ENCODE measurements at regions not wholly inside any gene's neighbourhood (a gene's known extent, or its start where the extent isn't known, plus 50 kb on each side); places are given as distances from the start of the nearest gene placed in this dataset.

- no peaks in the 10 kb centered on the region for H3K36me3 ChIP-seq
- H3K27ac ChIP-seq: no peak overlapping the region
- ATAC-seq (no peak), DNase-seq (no peak)
- no peak for TF ChIP-seq POLR2A (IDR thresholded peaks at IDR 0.05)
- TF ChIP-seq, protein P1, sequence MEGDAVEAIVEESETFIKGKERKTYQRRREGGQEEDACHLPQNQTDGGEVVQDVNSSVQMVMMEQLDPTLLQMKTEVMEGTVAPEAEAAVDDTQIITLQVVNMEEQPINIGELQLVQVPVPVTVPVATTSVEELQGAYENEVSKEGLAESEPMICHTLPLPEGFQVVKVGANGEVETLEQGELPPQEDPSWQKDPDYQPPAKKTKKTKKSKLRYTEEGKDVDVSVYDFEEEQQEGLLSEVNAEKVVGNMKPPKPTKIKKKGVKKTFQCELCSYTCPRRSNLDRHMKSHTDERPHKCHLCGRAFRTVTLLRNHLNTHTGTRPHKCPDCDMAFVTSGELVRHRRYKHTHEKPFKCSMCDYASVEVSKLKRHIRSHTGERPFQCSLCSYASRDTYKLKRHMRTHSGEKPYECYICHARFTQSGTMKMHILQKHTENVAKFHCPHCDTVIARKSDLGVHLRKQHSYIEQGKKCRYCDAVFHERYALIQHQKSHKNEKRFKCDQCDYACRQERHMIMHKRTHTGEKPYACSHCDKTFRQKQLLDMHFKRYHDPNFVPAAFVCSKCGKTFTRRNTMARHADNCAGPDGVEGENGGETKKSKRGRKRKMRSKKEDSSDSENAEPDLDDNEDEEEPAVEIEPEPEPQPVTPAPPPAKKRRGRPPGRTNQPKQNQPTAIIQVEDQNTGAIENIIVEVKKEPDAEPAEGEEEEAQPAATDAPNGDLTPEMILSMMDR (IDR thresholded peaks at IDR 0.05): no peak
- intact Hi-C loops (cut with DNase I): no loop called here
- WGBS (ENCODE audit: insufficient coverage, low coverage, low lambda C conversion rate, missing lambda C conversion rate): 37% methylated on average over 3 of the region's 4 CpGs
- no peaks in the 10 kb centered on the region for H3K4me1 ChIP-seq
- H3K27me3 ChIP-seq: no peaks in the 10 kb centered on the region
- no peak overlapping the region for H3K4me3 ChIP-seq
- no peaks in the 10 kb centered on the region for H3K9me3 ChIP-seq
Observed at GRCh38 chr13:107854880-107855279, 360.5 kb downstream of the LIG4 start.

DNA sequence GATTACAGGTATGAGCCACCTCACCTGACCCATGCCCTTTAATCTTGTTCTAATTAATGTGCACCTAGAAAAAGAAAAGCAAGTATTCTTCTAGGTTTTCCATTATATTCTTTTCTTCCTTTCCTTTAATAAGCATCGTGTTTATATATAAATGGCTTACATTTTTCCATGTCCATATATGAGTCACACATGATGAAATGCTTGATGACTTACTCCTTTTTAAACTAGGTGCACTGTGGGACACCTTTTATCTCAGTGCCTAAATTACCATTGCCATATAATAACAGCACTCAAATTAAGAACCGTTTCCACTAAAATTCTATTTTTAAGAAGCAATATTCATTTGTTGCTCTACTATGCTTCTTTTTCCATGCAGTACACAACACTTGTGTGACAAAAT, 363.3 kb downstream of the LIG4 start:
- H3K36me3 ChIP-seq: no peaks in the 10 kb centered on the region
- H3K4me1 ChIP-seq: no peaks in the 10 kb centered on the region
- no peak for TF ChIP-seq POLR2A (IDR thresholded peaks at IDR 0.05)
- TF ChIP-seq, protein P1 (IDR thresholded peaks at IDR 0.05): no peak
- WGBS (ENCODE audit: insufficient coverage, low coverage, low lambda C conversion rate, missing lambda C conversion rate): 57% methylated on average over 2 of the region's 2 CpGs
- DNase-seq (no peak), ATAC-seq (no peak)
- H3K9me3 ChIP-seq: no peaks in the 10 kb centered on the region
- H3K4me3 ChIP-seq: no peak overlapping the region
- intact Hi-C loops (cut with DNase I): no loop called here
- H3K27ac ChIP-seq: no peak overlapping the region
- no peaks in the 10 kb centered on the region for H3K27me3 ChIP-seq

GRCh38 chr13:107851670-107852069, 363.7 kb downstream of the LIG4 start:
- no peak overlapping the region for H3K27ac ChIP-seq
- H3K36me3 ChIP-seq: no peaks in the 10 kb centered on the region
- no peak for ATAC-seq
- TF ChIP-seq, protein P1 (IDR thresholded peaks at IDR 0.05): no peak
- TF ChIP-seq POLR2A (IDR thresholded peaks at IDR 0.05): no peak
- H3K9me3 ChIP-seq: no peaks in the 10 kb centered on the region
- no peaks in the 10 kb centered on the region for H3K4me1 ChIP-seq
- no peak for DNase-seq
- intact Hi-C loops (cut with DNase I): no loop called here
- 47% methylated on average over 3 of the region's 3 CpGs for WGBS (ENCODE audit: insufficient coverage, low coverage, low lambda C conversion rate, missing lambda C conversion rate)
- no peak overlapping the region for H3K4me3 ChIP-seq
- H3K27me3 ChIP-seq: no peaks in the 10 kb centered on the region

- no peak for ATAC-seq
- intact Hi-C loops (cut with DNase I): no loop called here
- no peak for TF ChIP-seq POLR2A (IDR thresholded peaks at IDR 0.05)
- TF ChIP-seq, protein P1 (IDR thresholded peaks at IDR 0.05): no peak
- H3K27me3 ChIP-seq: no peaks in the 10 kb centered on the region
- no peaks in the 10 kb centered on the region for H3K36me3 ChIP-seq
- H3K9me3 ChIP-seq: no peaks in the 10 kb centered on the region
- H3K27ac ChIP-seq: no peak overlapping the region
- no peak overlapping the region for H3K4me3 ChIP-seq
- 19% methylated on average over 5 of the region's 5 CpGs for whole genome bisulfite sequencing (ENCODE audit: insufficient coverage, low coverage, low lambda C conversion rate, missing lambda C conversion rate)
- DNase-seq: no peak
- H3K4me1 ChIP-seq: no peaks in the 10 kb centered on the region
Observed at GRCh38 chr13:107847406-107847805, 367.9 kb downstream of the LIG4 start.

DNA sequence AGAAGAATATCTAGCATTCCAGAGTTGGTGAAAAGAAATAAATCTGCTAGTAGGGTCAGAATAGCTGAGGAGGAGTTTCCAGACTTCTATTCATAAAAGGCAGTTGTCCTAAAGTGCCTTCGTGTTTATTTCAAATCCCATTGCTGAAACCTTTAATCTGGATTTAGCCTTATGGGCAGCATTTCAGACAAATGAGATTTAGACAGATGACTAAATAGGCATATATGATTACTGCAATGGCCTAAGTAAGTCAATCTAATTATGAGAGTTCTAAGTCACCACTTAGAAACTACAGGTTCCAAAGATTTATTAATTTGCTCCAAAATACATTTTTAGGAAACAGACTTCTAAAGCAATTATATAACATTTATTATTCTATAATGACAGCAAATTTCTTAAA, 368.7 kb downstream of the LIG4 start:
- Histone ChIP-seq H3K27ac (no peak overlapping the region), H3K4me1 (no peaks in the 10 kb centered on the region), H3K36me3 (no peaks in the 10 kb centered on the region), H3K4me3 (no peak overlapping the region), H3K9me3 (no peaks in the 10 kb centered on the region), H3K27me3 (no peaks in the 10 kb centered on the region)
- WGBS (ENCODE audit: insufficient coverage, low coverage, low lambda C conversion rate, missing lambda C conversion rate): 85% methylated on average over 1 of the region's 1 CpG
- TF ChIP-seq, protein P1 (IDR thresholded peaks at IDR 0.05): no peak
- TF ChIP-seq POLR2A (IDR thresholded peaks at IDR 0.05): no peak
- no peak for DNase-seq
- ATAC-seq: no peak
- intact Hi-C loops (cut with DNase I): no loop called here
